ENCODE measurements at regions not wholly inside any gene's neighbourhood (a gene's known extent, or its start where the extent isn't known, plus 50 kb on each side); places are given as distances from the start of the nearest gene placed in this dataset.

DNA sequence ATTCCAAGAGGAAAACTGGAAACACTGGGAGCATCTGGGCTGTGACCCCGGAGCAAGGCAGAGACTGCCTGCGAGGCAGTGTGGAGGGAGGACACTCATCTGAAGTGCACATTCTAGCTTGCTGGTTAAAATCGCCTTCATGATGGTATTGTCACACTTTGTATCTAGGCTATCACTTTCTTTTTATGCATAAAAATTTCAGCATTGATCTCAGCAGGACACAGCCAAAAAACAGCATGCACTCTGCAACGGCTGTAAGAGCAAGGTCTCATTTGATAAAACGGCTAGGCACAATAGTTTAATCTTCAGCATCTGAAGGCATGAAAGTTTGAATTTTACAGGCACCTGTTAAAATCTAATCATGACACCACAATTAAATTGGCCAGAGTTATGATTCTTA, 110.8 kb upstream of the IRX1 start:
- Histone ChIP-seq H3K4me3 (ENCODE audit: low read depth, low read length) (no peak overlapping the region), H3K36me3 (replicated peaks) (no peaks in the 10 kb centered on the region), H3K27ac (no peak overlapping the region), H3K27me3 (replicated peaks) (no peaks in the 10 kb centered on the region)
- no peak for DNase-seq
- TF ChIP-seq, protein P1, sequence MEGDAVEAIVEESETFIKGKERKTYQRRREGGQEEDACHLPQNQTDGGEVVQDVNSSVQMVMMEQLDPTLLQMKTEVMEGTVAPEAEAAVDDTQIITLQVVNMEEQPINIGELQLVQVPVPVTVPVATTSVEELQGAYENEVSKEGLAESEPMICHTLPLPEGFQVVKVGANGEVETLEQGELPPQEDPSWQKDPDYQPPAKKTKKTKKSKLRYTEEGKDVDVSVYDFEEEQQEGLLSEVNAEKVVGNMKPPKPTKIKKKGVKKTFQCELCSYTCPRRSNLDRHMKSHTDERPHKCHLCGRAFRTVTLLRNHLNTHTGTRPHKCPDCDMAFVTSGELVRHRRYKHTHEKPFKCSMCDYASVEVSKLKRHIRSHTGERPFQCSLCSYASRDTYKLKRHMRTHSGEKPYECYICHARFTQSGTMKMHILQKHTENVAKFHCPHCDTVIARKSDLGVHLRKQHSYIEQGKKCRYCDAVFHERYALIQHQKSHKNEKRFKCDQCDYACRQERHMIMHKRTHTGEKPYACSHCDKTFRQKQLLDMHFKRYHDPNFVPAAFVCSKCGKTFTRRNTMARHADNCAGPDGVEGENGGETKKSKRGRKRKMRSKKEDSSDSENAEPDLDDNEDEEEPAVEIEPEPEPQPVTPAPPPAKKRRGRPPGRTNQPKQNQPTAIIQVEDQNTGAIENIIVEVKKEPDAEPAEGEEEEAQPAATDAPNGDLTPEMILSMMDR (IDR thresholded peaks at IDR 0.05; ENCODE audit: low read depth, low read length, missing control alignments) = no peak
- in situ Hi-C loops (cut with HindIII; ENCODE audit: low pct_ligation_motif_present, low sequenced_read_pairs) = no loop called here

DNA sequence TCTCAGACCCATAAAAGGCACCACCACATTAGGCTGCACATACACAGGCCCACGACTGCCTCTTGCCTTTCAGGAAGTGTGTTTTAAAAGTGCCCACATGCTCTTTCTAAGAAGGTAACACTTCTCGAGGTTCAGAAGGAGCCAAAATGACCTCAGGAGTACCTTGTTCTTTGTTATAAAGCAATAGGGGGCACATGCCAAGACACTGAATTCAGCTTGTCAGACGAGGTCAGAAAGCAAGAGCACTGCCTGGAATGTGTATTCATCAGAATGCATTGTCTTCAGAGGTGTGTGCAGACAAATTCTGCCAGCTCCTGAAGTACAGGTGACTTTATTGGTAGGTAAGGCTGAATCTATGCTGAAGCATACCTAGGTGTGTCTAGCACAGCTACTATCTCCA, 114.5 kb upstream of the IRX1 start:
- H3K27me3 ChIP-seq (replicated peaks) = no peaks in the 10 kb centered on the region
- no peak overlapping the region for H3K27ac ChIP-seq
- no peaks in the 10 kb centered on the region for H3K36me3 ChIP-seq (replicated peaks)
- in situ Hi-C loops (cut with HindIII; ENCODE audit: low pct_ligation_motif_present, low sequenced_read_pairs) = no loop called here
- no peak overlapping the region for H3K4me3 ChIP-seq (ENCODE audit: low read depth, low read length)
- TF ChIP-seq, protein P1 (IDR thresholded peaks at IDR 0.05; ENCODE audit: low read depth, low read length, missing control alignments) = no peak
- no peak for DNase-seq

- in situ Hi-C loops (cut with HindIII; ENCODE audit: low pct_ligation_motif_present, low sequenced_read_pairs) = no loop called here
- no peaks in the 10 kb centered on the region for H3K36me3 ChIP-seq (replicated peaks)
- no peak for DNase-seq
- H3K4me3 ChIP-seq (ENCODE audit: low read depth, low read length) = no peak overlapping the region
- H3K27me3 ChIP-seq (replicated peaks) = no peaks in the 10 kb centered on the region
- TF ChIP-seq, protein P1 (IDR thresholded peaks at IDR 0.05; ENCODE audit: low read depth, low read length, missing control alignments) = no peak
- no peak overlapping the region for H3K27ac ChIP-seq
Measured at GRCh38 chr5:3475674-3476073, 120.0 kb upstream of the IRX1 start.

DNA sequence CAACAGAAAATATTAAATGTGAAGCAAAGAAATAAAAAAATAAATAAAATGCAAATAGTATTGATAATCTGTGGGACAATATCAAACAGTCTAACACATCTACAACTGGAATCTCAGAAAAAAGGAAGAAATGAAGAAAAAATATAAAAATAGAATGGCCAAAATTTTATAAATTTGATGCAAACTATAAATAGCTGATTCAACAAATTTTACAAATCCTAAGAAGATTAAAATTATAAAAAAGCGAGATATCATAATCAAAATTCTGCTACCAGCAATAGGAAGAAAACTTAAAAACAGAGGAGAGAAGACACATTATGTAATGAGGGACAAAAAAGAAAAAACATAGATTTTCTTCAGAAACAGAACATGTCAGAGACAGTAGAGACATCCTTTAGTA, 129.2 kb upstream of the IRX1 start:
- H3K4me3 ChIP-seq (ENCODE audit: low read depth, low read length) = no peak overlapping the region
- TF ChIP-seq, protein P1 (IDR thresholded peaks at IDR 0.05; ENCODE audit: low read depth, low read length, missing control alignments) = no peak
- in situ Hi-C loops (cut with HindIII; ENCODE audit: low pct_ligation_motif_present, low sequenced_read_pairs) = no loop called here
- H3K27me3 ChIP-seq (replicated peaks) = no peaks in the 10 kb centered on the region
- no peak for DNase-seq
- no peak overlapping the region for H3K27ac ChIP-seq
- H3K36me3 ChIP-seq (replicated peaks) = no peaks in the 10 kb centered on the region

DNA sequence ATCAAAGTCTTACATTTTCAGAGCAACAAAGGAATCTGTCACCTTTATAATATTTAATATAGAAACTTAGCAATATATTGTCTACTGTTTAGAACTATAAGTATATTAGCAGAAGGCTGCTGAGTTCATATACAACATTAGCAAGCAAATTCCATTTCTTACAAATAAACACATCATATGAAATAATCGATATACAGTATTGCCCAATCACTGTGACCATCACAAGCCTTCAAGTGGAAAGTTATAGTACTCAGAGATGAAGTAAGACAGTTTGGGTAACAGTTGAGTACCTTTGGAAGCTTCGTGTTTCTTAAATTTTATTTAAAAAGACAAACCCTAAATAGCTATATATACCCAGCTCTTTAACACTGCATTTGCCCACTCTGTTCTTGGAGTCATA, 135.2 kb upstream of the IRX1 start:
- H3K4me3 ChIP-seq (ENCODE audit: low read depth, low read length) = no peak overlapping the region

More for the DNA sequence above, 135.2 kb upstream of the IRX1 start:
- no peak for DNase-seq
- in situ Hi-C loops (cut with HindIII; ENCODE audit: low pct_ligation_motif_present, low sequenced_read_pairs) = no loop called here
- Histone ChIP-seq H3K27me3 (replicated peaks) (no peaks in the 10 kb centered on the region), H3K36me3 (replicated peaks) (no peaks in the 10 kb centered on the region), H3K27ac (no peak overlapping the region)
- TF ChIP-seq, protein P1 (IDR thresholded peaks at IDR 0.05; ENCODE audit: low read depth, low read length, missing control alignments) = no peak
